MV-4-11 (cell line): ENCODE measurements at regions not wholly inside any gene's neighbourhood (a gene's known extent, or its start where the extent isn't known, plus 50 kb on each side); places are given as distances from the start of the nearest gene placed in this dataset.
"Not testable (repeated sequence)": the region's sequence is repeated elsewhere in the genome, so short reads cannot be mapped to it uniquely, and the experiment has no call there.

Source experiments
- DNase-seq: peaks from one replicate; lab custom pipeline; 2025; lab: John Stamatoyannopoulos, UW

DNA sequence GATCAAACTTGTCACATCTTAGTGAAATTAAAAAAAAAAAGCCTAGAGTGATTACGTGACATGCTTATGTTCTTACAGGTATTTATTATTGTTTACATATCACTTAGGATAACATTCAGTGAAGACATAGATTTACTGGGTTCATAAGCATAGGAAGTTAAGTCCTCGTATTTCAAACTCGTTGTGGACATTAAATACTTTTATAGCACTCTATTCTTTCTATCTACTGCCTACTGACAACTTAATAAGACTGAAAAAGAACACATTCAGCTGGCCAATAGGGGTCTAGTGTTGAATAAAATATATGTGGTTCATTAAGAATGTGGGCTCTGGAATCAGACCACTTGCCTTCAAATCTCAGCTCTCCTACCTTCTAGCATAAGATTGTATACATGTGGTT, 1927.4 kb downstream of the PCDH9 start:
- no peak for DNase-seq

DNA sequence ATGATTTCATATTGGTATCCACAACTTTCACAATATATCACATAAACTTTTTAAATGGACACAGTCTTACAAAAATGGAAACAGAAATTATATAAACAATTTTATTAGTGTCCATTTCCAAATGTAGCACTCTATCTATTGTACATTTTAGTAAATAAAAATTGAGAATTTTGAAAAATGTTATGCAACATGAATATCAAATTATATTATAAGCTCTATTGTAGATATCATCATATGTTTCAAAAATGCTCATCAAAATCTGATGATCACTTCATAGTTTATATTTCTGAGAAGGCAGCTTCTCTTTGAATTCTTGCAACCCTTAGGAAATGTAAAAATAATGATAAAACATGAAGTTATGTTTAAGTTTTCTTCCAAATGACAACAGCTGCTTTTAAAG, 1928.6 kb downstream of the PCDH9 start:
- DNase-seq, result no peak

DNA sequence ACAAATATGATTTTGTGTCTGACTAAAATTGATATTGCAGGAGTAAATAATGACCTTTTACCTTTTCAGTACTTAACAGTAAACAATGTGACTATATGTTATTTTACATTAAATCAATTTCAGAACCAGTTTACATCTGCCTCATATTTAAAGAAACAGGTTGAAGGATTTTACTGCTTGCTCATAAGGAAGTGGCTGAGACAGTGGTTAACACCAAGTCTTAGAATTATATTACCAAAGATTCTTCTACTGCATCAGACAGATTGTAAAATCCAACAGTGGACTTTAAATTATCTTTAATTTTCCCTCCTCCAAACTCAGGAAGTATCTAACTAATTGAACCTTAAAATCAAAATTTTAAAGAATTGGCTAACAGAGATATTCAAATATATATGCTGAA, 1929.9 kb downstream of the PCDH9 start:
- DNase-seq, result no peak

DNA sequence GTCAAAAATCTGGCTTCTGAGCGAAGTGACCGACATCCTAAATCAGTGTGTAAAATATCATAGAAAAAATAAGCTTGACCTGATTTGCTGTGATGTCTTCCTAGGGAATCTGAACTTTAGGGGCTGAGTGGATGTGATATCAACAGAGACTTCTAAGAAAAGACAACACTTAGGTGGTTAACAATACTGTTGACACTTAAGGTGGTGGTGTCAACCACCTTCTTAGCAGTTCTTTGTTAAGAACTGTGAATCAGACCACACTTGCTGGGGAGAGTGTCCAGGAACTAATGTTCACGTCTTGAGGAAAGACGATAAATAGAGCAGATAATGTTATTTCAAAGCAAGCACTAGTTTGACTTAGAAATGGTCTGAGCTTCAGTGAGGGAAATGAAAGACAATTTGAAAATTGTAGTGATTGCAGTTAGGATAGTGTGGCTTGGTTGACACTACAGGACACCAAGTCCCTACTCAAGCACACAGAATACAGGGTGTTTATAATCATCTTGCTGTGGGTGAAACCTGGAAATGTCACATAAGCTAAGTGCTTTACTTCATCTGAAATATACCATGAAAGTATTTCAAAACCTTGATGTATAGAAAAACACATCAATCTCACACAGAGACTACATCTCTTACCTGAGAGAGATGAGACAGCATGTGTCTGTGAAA, 1936.5 kb downstream of the PCDH9 start:
- no peak for DNase-seq

DNA sequence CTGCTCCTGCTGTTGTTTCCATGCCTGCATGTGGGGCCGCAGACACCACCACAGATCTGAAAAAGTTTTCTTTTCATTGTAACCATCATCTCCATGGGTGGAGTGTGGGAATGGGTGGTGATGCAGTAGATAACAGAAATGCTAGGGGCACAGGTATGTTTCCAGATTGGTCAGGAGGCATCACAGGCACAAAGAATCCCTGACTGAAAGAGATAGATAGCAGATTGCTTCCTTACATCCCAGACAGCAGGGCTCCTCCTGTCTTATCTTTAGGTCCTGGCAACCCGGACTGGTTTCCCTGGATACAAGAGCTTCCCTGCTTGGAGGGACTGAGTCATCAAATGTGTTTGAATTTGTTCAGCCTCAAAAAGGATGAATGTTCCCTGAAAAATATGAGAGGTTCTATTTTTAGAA, 1937.6 kb downstream of the PCDH9 start:
- DNase-seq, result no peak

DNA sequence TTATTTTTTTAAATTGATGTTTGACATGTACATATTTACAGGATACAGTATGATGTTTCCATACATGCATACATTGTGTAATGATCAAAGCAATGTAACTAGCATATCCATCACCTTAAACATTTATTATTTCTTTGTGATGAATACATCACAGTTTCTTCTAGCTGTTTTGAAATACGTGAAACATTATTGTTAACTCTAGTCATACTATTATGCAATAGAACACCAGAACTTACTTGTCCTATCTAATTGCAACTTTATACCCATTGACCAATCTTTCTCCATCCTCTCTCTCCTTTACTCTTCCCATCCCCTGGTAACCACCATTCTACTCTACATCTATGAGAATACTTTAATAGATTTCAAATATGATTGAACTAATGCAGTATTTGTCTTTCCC, 1942.7 kb downstream of the PCDH9 start:
- no peak for DNase-seq

DNA sequence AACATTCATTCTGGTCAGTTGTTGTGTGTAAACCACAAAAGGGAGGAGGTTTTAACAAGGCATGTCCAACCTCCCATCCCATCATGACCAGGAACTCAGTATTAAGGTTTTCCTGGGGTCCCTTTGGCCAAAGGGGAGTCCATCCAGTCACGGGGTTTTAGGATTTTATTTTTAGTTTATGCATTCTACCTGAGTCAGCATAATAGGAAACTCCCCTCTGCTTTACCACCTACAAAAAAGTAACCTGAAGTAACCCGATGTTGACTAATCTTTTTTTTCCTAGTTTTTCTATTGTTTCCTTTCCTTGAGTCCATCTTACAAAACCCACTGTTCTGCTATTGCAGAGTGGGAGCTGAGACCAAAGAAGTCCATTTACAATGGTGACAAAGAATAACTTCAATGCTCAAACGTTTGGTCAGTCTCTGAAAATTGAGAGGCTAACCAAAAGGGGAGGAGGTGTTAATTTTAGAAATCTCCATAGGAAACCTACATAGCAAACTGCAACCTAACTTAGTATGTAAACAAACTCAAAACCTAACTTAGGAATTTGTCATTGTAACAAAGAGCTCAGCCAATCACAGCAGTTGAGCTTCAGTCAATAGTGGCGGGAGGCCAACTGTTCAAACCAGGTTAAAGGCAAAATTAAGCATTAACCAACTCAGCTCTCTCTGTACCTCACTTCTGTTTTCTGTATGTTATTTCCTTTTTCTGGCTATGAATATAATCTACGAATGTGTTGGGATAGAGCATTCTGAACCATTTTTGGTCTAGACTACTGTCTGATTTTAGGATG, 1954.1 kb downstream of the PCDH9 start:
- DNase-seq, result no peak

DNA sequence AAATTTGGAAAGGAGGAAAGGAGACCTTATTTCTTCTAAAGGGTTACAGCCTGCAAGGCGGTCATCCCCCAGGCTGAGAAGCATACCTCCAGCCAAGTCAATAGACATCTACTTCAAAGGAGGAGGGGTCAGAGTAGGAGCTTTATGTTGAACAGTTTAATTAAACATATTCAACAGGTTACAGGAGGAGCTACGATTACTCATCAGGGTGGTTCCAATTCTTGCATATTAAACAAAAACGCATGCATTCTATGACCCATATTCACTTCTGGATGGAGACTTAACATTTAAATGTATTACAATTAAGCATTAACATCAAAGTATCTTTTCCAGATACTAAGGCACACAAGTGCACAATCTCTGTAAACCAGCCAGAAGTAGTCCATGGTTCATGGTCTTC, 1955.0 kb downstream of the PCDH9 start:
- no peak for DNase-seq

DNA sequence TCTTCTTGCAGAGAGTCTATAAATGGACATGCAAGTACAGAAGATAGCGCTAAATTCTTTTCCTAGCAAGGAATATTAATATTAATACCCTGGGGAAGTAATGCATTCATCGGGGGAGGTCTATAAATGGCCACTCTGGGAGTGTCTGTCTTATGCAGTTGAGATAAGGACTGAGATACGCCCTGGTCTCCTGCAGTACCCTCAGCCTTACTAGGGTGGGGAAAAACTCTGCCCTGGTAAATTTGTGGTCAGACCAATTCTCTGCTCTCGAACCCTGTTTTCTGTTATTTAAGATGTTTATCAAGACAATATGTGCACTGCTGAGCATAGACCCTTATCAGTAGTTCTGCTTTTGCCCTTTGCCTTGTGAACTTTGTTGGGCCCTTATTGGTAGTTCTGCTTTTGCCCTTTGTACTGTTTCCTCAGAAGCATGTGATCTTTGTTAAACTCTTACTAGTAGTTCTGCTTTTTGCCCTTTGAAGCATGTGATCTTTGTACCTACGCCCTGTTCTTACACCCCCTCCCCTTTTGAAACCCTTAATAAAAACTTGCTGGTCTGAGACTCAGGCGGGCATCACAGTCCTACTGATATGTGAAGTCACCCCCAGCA, 1956.2 kb downstream of the PCDH9 start:
- peak; percentile 50 for DNase-seq

DNA sequence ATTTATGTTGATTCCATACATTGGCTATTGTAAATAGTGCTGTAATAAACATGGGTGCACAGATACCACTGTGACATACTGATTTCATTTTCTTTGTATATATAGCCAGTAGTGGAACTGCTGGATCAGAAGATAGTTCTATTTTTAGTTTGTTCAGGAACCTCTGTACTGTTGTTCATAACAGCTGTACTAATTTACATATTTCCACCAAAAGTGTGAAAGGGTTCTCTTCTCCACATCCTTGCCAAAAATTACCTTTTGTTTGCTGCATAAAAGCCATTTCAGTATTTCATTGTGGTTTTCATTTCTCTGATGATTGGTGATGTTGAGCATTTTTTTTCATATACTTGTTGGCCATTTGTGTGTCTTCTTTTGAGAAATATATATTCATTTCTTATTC, 1962.1 kb downstream of the PCDH9 start:
- DNase-seq, result no peak

DNA sequence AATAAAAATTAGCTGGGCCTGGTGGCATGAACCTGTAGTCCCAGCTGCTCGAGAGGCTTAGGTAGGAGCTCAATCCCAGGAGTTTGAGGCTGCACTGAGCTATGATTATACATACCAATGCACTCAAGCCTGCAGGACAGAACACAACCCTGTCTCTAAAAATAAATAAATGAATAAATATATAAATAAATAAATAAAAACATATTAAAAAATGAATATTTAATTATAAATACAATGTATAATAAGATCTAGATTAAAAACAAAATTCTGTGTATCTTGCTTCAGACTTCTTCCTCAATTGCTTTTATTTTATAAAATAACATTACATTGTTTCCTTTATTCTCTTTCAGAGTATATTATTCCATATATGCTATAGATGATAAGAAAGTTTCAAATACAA, 1964.1 kb downstream of the PCDH9 start:
- DNase-seq, result no peak

DNA sequence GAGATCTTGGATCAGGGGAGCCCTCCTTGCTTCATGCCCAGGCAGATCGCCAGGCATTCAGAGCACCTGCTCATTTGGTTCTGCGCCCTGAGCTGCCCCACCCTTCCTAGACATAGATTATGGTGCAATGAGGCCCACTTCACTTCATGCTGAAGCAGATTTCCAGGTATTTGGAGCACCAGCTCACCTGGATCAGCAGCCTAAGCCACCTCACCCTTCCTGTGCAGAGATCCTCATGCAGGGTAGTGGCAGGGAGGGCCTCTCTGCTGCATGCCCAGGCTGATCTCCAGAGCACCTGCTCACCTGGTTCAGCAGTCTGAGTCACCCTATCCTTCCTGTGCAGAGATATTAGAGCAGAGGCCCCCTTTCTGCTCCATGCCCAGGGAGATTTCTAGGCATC, 1966.1 kb downstream of the PCDH9 start:
- no peak for DNase-seq

DNA sequence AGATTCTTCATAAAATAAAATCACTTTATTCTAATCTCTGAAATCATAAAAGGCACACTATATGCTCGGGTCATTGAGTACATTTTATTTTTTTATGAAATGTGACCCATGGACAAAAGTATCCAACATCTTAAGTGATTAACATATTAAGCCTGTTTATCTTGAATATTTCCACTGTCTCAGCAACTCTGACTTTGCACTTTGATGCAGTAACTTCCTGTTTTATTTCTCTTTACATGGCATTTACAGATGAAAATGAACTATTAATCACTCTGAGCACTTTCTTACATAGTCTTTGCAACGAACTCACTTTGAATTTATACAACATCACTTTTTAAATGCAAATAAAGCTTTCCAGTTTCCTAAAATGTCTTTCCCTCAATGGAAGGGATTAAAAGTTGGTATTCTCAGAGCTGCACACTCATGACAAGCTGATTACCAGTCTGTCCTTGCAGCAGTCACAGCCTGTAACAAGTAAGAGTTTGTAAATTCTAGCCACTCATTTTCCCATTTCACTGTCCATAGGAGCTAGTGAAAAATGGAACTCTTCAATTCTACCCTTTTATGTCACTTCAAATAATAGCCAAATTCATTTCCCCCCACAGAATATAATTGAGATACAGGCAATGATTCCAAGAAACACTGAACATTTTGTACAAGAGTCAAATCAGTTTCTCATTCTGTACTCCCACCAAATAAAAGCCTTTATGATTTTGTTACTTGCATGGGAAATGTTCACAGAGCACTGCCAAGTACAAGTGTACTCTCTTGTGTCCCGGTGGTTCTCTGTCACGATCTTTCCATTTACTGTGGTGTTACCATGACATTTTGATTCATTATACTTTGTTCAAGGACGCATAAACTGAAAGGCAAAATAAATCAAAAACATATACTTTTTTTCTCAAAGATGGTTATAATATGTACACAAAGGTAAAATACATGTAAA, 1968.9 kb downstream of the PCDH9 start:
- no peak for DNase-seq

DNA sequence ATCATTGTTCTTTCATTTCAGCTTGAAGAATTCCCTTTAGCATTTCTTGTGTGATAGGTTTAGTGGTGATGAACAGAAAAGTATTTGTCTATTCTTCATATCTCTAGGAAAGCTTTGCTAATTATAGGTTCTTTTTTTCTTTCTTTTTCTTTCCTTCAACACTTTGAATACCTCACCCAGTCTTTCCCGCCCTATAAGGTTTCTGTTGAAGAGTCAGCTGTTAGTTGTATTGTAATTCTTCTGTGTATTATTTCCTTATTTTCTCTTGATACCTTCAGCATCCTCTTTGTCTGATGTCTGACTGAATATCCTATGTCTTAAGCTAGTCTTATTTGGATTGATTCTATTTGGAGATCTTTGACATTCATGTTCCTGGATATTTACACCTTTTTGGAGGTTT, 1989.4 kb downstream of the PCDH9 start:
- no peak for DNase-seq

DNA sequence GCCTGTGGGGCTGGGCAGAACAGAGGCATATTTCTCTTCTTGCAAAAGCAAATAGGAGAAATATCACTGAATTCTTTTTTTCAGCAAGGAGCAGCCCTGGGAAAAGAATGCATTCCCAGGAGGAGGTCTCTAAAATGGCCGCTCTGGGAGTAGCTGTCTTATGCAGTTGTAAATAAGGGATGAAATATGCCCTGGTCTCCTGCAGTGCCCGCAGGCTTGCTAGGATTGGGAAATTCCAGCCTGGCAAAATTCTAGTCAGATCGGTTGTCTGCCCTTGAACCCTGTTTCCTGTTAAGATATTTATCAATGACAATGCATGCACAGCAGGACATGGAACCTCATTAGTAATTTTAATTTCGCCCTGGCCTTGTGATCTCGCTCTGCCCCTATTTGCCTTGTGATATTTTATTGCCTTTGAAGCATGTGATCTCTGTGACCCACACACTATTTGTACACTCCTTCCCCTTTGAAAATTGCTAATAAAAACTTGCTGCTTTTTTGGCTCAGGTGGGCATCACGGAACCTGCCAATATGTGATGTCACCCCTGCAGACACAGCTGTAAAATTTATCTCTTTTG, 1993.2 kb downstream of the PCDH9 start:
- no peak for DNase-seq

DNA sequence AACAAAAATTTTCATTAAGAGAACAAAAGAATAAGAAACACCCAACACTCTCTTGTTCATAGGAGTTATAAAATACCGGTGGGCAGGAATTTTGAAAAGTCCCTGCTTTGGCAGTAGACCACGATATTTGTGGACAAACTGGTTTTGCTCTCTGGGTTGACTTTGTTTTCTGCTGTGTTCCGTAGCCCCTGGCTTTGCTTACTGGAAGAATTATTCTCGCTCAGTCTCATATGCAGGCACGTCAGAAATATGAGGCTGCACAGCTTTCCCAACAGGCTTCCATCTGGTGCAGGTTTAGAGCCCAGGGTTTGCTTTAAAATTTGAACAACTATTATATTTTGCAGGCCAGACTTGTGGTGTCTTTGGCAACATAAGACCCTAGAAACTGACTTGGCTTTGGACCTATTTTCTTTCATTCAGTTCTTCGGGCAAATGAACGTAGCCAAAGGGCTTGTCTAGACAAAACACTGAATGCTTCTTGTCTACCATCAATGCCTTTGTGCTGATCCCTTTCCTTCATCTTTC, 2012.6 kb downstream of the PCDH9 start:
- no peak for DNase-seq

DNA sequence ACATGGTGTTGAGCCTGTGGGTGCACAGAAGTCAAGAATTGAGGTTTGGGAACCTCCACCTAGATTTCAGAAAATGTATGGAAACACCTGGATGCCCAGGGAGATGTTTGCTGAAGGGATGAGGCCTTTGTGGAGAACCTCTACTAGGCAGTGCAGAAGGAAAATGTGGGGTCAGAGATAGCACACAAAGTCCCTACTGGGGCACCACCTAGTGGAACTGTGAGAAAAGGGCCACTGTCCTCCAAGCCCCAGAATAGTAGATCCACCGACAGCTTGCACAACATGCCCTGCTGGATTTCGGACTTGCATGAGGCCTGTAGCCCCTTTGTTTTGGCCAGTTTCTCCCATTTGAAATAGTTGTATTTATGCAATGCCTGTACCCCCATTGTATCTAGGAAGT, 2027.3 kb downstream of the PCDH9 start:
- DNase-seq, result not testable (repeated sequence)

DNA sequence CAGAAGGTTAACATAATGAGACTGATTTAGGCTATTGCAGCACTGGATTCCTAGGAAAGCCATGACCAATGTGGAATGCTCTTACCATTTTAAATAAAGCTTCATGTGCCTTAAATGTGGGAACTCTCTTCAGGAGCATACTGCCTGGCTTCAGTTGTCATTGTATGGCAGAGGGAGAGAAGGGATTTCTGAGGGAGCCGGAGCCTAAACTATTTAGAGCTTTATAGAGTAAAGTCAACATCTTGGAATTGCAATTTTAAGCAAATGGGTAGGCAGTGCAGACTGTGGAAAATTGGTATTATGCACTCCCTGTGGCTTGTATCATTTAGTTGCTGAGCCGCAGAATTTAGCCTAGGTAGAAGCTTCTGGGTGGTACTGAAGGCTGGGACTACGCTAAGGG, 2041.4 kb downstream of the PCDH9 start:
- no peak for DNase-seq

DNA sequence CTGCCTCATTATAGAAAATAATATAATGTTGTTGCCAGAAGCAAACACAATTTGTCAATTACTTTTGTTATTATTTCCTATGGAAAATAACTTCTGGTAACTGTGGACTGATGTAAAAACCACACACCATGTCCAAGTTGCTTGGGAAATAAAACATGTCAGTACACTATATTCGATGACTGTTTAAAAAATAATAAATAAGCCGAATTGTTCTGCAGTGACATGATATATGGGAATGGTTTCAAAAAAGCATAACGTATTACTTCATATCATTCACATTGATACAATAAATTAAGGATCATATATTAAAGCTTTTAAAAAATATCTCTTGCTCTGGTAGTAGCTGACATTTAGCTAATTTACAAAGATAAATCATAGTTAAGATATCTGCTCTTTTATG, 2062.1 kb downstream of the PCDH9 start:
- no peak for DNase-seq

DNA sequence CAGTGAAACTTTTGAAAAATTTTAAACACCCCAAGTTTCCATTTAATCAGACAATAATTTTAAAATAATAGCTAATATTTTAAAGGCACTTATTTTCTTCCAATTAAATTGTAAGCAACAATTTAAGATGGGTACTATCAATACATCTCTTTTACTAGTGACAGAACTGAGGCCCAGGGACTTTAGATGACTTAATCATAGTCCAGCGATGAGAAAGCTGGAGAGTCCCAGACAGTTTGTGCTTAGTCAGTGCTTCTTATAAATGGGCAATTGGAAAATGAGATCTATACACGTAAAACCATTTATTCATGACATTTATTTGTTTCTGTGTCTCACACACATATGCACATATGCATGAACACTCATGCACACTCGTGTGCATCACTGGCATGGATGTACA, 2063.5 kb downstream of the PCDH9 start:
- DNase-seq, result no peak

DNA sequence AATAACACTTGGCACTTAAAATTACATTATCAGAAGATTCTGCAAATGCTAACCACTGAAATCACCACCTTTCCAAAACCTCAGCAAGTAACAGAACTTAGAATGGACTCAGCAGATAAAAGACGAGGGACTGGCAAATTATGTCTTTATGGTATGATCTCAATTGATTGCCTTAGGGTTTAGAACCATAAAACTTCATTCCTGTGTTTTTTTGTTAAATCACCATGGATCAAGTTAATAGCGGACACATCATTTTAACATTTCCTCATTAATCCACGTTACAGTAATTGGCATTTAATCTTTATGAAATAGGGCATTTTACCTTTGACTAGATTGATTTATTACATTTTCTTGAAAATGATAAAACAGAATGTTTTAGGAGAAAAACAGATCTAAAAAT, 2070.3 kb downstream of the PCDH9 start:
- no peak for DNase-seq

DNA sequence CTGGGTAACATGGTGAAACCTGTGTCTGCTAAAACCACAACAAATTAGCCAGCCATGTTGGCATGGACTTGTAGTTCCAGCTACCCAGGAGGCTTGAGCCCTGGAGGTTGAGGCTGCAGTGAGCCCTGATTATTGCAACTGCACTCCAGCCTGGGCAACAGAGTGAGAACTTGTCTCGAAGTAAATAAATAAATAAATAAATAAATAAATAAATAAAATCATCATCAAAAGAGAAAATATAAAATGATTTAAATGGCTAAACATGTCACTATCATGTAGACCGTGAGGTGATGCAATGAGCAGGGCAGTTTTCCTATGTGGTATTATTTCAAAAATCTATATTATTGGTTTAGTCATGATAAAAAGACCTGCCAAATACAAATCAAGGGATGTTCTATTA, 2074.3 kb downstream of the PCDH9 start:
- no peak for DNase-seq
